ENCODE measurements at regions not wholly inside any gene's neighbourhood (a gene's known extent, or its start where the extent isn't known, plus 50 kb on each side); places are given as distances from the start of the nearest gene placed in this dataset.

GRCh38 chr6:21393441-21394165, 199.9 kb upstream of the SOX4 start:
- in situ Hi-C loops (cut with MboI; ENCODE audit: low pct_unique_long_range_greater_than_20kb, low sequenced_read_pairs, unreplicated experiment), result no loop called here
- TF ChIP-seq CTCF (IDR thresholded peaks at IDR 0.05; ENCODE audit: extremely low read depth, insufficient read depth, missing control alignments), result no peak

GRCh38 chr6:21395121-21395520, 198.4 kb upstream of the SOX4 start:
- DNase-seq (ENCODE audit: low spot score), result no peak
- TF ChIP-seq CTCF (IDR thresholded peaks at IDR 0.05; ENCODE audit: extremely low read depth, insufficient read depth, missing control alignments), result no peak
- in situ Hi-C loops (cut with MboI; ENCODE audit: low pct_unique_long_range_greater_than_20kb, low sequenced_read_pairs, unreplicated experiment), result no loop called here

More at GRCh38 chr6:21393441-21394165, 199.9 kb upstream of the SOX4 start:
- DNase-seq (ENCODE audit: low spot score), result no peak

GRCh38 chr6:21396313-21396712, 197.2 kb upstream of the SOX4 start:
- no peak for DNase-seq (ENCODE audit: low spot score)
- in situ Hi-C loops (cut with MboI; ENCODE audit: low pct_unique_long_range_greater_than_20kb, low sequenced_read_pairs, unreplicated experiment), result no loop called here
- no peak for TF ChIP-seq CTCF (IDR thresholded peaks at IDR 0.05; ENCODE audit: extremely low read depth, insufficient read depth, missing control alignments)

GRCh38 chr6:21398741-21399325, 194.7 kb upstream of the SOX4 start:
- in situ Hi-C loops (cut with MboI; ENCODE audit: low pct_unique_long_range_greater_than_20kb, low sequenced_read_pairs, unreplicated experiment), result no loop called here
- TF ChIP-seq CTCF (IDR thresholded peaks at IDR 0.05; ENCODE audit: extremely low read depth, insufficient read depth, missing control alignments), result no peak
- no peak for DNase-seq (ENCODE audit: low spot score)

- in situ Hi-C loops (cut with MboI; ENCODE audit: low pct_unique_long_range_greater_than_20kb, low sequenced_read_pairs, unreplicated experiment), result no loop called here
- TF ChIP-seq CTCF (IDR thresholded peaks at IDR 0.05; ENCODE audit: extremely low read depth, insufficient read depth, missing control alignments), result no peak
- peak; percentile 31 for DNase-seq (ENCODE audit: low spot score)
Measured at GRCh38 chr6:21402368-21402767, 191.2 kb upstream of the SOX4 start.

- in situ Hi-C loops (cut with MboI; ENCODE audit: low pct_unique_long_range_greater_than_20kb, low sequenced_read_pairs, unreplicated experiment), result no loop called here
- no peak for TF ChIP-seq CTCF (IDR thresholded peaks at IDR 0.05; ENCODE audit: extremely low read depth, insufficient read depth, missing control alignments)
- peak; percentile 20 for DNase-seq (ENCODE audit: low spot score)
Measured at GRCh38 chr6:21404577-21404976, 189.0 kb upstream of the SOX4 start.
